ENCODE measurements at regions not wholly inside any gene's neighbourhood (a gene's known extent, or its start where the extent isn't known, plus 50 kb on each side); places are given as distances from the start of the nearest gene placed in this dataset.

- TF ChIP-seq CTCF (IDR thresholded peaks at IDR 0.05; ENCODE audit: low read depth, low read length) (no peak), EZH2phosphoT487 (IDR thresholded peaks at IDR 0.05; ENCODE audit: low read depth) (no peak)
Observed at GRCh38 chr22:46075764-46076531, 74.4 kb upstream of the PPARA start.
